ENCODE measurements at regions not wholly inside any gene's neighbourhood (a gene's known extent, or its start where the extent isn't known, plus 50 kb on each side); places are given as distances from the start of the nearest gene placed in this dataset.

DNA sequence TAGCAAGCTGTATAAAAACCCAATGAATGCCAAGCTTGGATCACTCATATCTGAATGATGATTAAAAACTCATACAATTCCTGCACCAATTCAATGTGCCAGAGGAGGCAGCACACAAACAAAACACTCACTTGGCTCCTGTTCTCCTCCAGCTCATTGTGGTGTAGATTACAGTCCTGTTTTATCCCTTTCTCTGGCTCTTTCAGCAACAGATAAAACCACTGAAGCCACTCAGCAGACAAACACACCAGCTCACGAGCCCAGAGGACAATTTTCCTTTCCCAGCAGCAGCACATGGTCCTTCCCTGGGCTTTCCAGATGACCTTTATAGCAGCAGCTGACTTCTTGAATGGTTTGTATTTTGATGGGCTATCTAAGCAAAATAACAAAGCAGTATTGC lies 107.3 kb upstream of the STARD3NL start:
- H3K27ac Mint-ChIP-seq, result peak overlapping the region in 2 of 3 experiments; percentile 1 to 81; a peak in 1 of 7 replicates

More for the DNA sequence above, 107.3 kb upstream of the STARD3NL start:
- H4K8ac ChIP-seq (replicated peaks; ENCODE audit: insufficient read length, low read depth, low read length), result no peak overlapping the region
- H3K27me3 ChIP-seq (ENCODE audit: insufficient read depth, low read length), result no peaks in the 10 kb centered on the region
- H3K4me1 ChIP-seq (ENCODE audit: insufficient read depth, low read length), result no peaks in the 10 kb centered on the region
- peaks cover 22 to 30% of the 10 kb centered on the region in 2 experiments for H3K4me1 Mint-ChIP-seq
- no peaks in the 10 kb centered on the region for H3K23me2 ChIP-seq (ENCODE audit: insufficient read length, low read depth, low read length, poor library complexity, severe bottlenecking)
- H2BK20ac ChIP-seq (ENCODE audit: low read depth, low read length, poor library complexity, severe bottlenecking), result no peak overlapping the region
- WGBS (ENCODE audit: extremely low coverage, insufficient read length, low lambda C conversion rate), result no CpG with 5 or more reads among the region's 1 CpG
- no peak overlapping the region for H4K5ac ChIP-seq (ENCODE audit: insufficient read length, low read depth, low read length)
- H3K18ac ChIP-seq (ENCODE audit: insufficient read length, low read depth, low read length), result no peak overlapping the region
- peak; percentile 45 for DNase-seq
- TF ChIP-seq, protein P1, sequence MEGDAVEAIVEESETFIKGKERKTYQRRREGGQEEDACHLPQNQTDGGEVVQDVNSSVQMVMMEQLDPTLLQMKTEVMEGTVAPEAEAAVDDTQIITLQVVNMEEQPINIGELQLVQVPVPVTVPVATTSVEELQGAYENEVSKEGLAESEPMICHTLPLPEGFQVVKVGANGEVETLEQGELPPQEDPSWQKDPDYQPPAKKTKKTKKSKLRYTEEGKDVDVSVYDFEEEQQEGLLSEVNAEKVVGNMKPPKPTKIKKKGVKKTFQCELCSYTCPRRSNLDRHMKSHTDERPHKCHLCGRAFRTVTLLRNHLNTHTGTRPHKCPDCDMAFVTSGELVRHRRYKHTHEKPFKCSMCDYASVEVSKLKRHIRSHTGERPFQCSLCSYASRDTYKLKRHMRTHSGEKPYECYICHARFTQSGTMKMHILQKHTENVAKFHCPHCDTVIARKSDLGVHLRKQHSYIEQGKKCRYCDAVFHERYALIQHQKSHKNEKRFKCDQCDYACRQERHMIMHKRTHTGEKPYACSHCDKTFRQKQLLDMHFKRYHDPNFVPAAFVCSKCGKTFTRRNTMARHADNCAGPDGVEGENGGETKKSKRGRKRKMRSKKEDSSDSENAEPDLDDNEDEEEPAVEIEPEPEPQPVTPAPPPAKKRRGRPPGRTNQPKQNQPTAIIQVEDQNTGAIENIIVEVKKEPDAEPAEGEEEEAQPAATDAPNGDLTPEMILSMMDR (conservative IDR thresholded peaks at IDR 0.05), result peak; percentile 65
- H3K4me3 Mint-ChIP-seq, result peak overlapping the region in 1 of 2 experiments; percentile 5; a peak in 1 of 5 replicates
- H4K20me1 ChIP-seq (ENCODE audit: control insufficient read depth, insufficient read depth, insufficient read length), result no peaks in the 10 kb centered on the region
- H3K9me3 Mint-ChIP-seq, result no peaks in the 10 kb centered on the region; a peak in 2 of 5 replicates
- H3K14ac ChIP-seq (ENCODE audit: insufficient read depth, low read length), result no peak overlapping the region
- no peak overlapping the region for H3T11ph ChIP-seq (ENCODE audit: low read length)
- H2BK120ac ChIP-seq (ENCODE audit: low read depth, low read length, poor library complexity, severe bottlenecking), result no peak overlapping the region
- H2BK5ac ChIP-seq (ENCODE audit: insufficient read length, low read length), result no peak overlapping the region
- no peak overlapping the region for H3K56ac ChIP-seq (ENCODE audit: insufficient read length, low read depth, low read length)
- H3K27me3 Mint-ChIP-seq (ENCODE audit: low read depth), result no peaks in the 10 kb centered on the region
- H2BK15ac ChIP-seq (ENCODE audit: low read depth, low read length), result no peak overlapping the region
- no peak overlapping the region for H2AK5ac ChIP-seq (ENCODE audit: insufficient read length, low read length)
- H2AFZ ChIP-seq (ENCODE audit: low read length), result peak overlapping the region; percentile 16
- H3K9me3 ChIP-seq (ENCODE audit: control insufficient read depth, low read depth, low read length), result no peaks in the 10 kb centered on the region
- no peaks in the 10 kb centered on the region for H3K36me3 Mint-ChIP-seq (ENCODE audit: insufficient read depth in 1 of 3, low read depth in 3 of 3)
- peak overlapping the region; percentile 22 for H3K9ac ChIP-seq (ENCODE audit: extremely low read depth, insufficient read length, low read length)
- H3K4me2 ChIP-seq (ENCODE audit: insufficient read depth, insufficient read length, low read length), result no peak overlapping the region
- no peaks in the 10 kb centered on the region for H3K79me1 ChIP-seq (ENCODE audit: insufficient read depth, low read depth, low read length, poor library complexity, severe bottlenecking)
- H3K27ac ChIP-seq (ENCODE audit: insufficient read length, low read depth, low read length), result no peak overlapping the region
- no peak overlapping the region for H4K91ac ChIP-seq (ENCODE audit: insufficient read length, low read depth, low read length)
- no peak overlapping the region for H3K4ac ChIP-seq (ENCODE audit: low read depth, low read length)
- no peaks in the 10 kb centered on the region for H3K79me2 ChIP-seq (ENCODE audit: insufficient read depth, low read length)
- no peak overlapping the region for H3K23ac ChIP-seq (ENCODE audit: insufficient read length, low read depth, low read length)
- no peak overlapping the region for H2BK12ac ChIP-seq (ENCODE audit: insufficient read length, low read depth, low read length)
